Psoas muscle (tissue), 7 donors: ENCODE measurements at regions not wholly inside any gene's neighbourhood (a gene's known extent, or its start where the extent isn't known, plus 50 kb on each side); places are given as distances from the start of the nearest gene placed in this dataset.
A peak's percentile ranks its signal among the peaks of the same experiment; 100 is the strongest.

Experiments used
- ATAC-seq, 4 donors: fragments of 200-7000 bp; cut with Tn5 transposase; one replicate each; pipeline ENCODE4 v1.9.1; 2020; ENCODE audit warnings: moderate library complexity in 3 of 4, mild to moderate bottlenecking in 2 of 4
- DNase-seq, 2 donors: peaks; one replicate each; pipeline ENCODE4 v3.0.0-alpha.2; 2020
- H3K27ac ChIP-seq: fragments of 200-600 bp; one replicate; pipeline ENCODE4 v1.8.0; 2022
- H3K27me3 ChIP-seq, 3 donors: fragments of 200-600 bp in 1 of 3; one replicate each; pipeline versions ENCODE4 v1.6.1 to v1.8.0; 2013 to 2022; ENCODE audit warnings: low read length in 2 of 3, mild to moderate bottlenecking in 2 of 3, moderate library complexity in 1 of 3; ENCODE audit not compliant: insufficient read depth in 3 of 3
- H3K36me3 ChIP-seq, 2 donors: fragments of 200-600 bp in 1 of 2; one replicate each; pipeline versions ENCODE4 v1.6.1 to v1.8.0; 2013 to 2022; ENCODE audit warnings: low read depth in 1 of 2, mild to moderate bottlenecking in 1 of 2, moderate library complexity in 1 of 2; ENCODE audit not compliant: insufficient read depth in 1 of 2
- H3K4me1 ChIP-seq: fragments of 200-600 bp; one replicate; pipeline ENCODE4 v1.8.0; 2022
- H3K4me3 ChIP-seq: fragments of 200-600 bp; one replicate; pipeline ENCODE4 v1.8.0; 2022; ENCODE audit warnings: mild to moderate bottlenecking
- H3K9me3 ChIP-seq: fragments of 200-600 bp; one replicate; pipeline ENCODE4 v1.8.0; 2022
- WGBS, 3 donors: extraction: QIAGEN DNeasy Blood & Tissue Kit; methylation state at CpG; one replicate each; pipeline versions ENCODE4 v1.1.6 to v1.1.7; 2013; 5-methylcytosine and 5-hydroxymethylcytosine counted together
- intact Hi-C, 2 donors: fragments of 100-400 bp; cut with DNase I; formaldehyde crosslinking; loops; one replicate each; pipeline versions ENCODE4 v1.11.0 to v1.14.2; 2022
- TF ChIP-seq, protein P1 (sequence below): fragments of 200-600 bp; IDR thresholded peaks from one replicate; pipeline ENCODE4 v1.8.0; 2022; ENCODE audit warnings: antibody characterized with exemption
- donor health status: healthy with polysubstance abuse.
- donor health status: DM: no; HTN: no; CAD: no; lungs with moderate emphysema.
- donor health status: Bipolar disorder and iron deficiency.
- donor health status: healthy.
- donor health status: DM: yes; HTN: yes; CAD: no.
- donor health status: DM: no; HTN: no; CAD: no.
- donor health status: DM: yes; HTN: yes; CAD: no.

DNA sequence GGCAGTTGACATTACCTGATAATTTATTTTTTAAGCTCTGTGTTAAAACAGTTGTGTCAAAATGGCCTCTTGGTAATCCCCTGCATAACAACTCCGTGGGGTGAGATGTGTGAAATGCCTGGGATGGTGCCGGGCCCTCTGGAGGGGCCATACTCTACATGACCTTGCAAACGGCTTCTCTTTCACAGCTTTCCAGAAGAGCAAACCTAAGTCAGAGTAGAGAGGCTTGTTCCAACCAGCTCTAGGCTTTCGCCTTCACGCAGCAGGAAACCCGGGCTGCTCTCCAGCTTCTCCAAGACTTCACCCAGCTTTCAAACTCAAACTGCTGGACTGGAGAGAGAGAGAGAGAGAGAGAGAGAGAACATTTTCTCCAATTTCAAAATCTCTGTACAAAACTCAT is 120.1 kb downstream of the SNX18 start:
- ATAC-seq (no peak), DNase-seq (peak in 1 of 2 donors; percentile 56)
- Histone ChIP-seq H3K4me1 (no peaks in the 10 kb centered on the region), H3K9me3 (no peaks in the 10 kb centered on the region), H3K27ac (no peak overlapping the region), H3K4me3 (no peak overlapping the region), H3K27me3 (no peaks in the 10 kb centered on the region), H3K36me3 (no peaks in the 10 kb centered on the region)
- intact Hi-C loops: no loop called here
- TF ChIP-seq, protein P1, sequence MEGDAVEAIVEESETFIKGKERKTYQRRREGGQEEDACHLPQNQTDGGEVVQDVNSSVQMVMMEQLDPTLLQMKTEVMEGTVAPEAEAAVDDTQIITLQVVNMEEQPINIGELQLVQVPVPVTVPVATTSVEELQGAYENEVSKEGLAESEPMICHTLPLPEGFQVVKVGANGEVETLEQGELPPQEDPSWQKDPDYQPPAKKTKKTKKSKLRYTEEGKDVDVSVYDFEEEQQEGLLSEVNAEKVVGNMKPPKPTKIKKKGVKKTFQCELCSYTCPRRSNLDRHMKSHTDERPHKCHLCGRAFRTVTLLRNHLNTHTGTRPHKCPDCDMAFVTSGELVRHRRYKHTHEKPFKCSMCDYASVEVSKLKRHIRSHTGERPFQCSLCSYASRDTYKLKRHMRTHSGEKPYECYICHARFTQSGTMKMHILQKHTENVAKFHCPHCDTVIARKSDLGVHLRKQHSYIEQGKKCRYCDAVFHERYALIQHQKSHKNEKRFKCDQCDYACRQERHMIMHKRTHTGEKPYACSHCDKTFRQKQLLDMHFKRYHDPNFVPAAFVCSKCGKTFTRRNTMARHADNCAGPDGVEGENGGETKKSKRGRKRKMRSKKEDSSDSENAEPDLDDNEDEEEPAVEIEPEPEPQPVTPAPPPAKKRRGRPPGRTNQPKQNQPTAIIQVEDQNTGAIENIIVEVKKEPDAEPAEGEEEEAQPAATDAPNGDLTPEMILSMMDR: no peak
- 23 to 46% (median 41%) methylated on average over 6 of the region's 6 CpGs for WGBS, 3 donors

GRCh38 chr5:54634089-54634488 is 116.5 kb downstream of the SNX18 start:
- Histone ChIP-seq H3K27ac (no peak overlapping the region), H3K36me3 (no peaks in the 10 kb centered on the region), H3K4me3 (no peak overlapping the region), H3K27me3 (no peaks in the 10 kb centered on the region), H3K9me3 (no peaks in the 10 kb centered on the region), H3K4me1 (no peaks in the 10 kb centered on the region)
- TF ChIP-seq, protein P1: no peak
- intact Hi-C loops: no loop called here
- 48 to 79% (median 59%) methylated on average over 1 of the region's 1 CpG for WGBS, 3 donors
- ATAC-seq: no peak
- no peak for DNase-seq

- TF ChIP-seq, protein P1: no peak
- H3K4me3 ChIP-seq: no peak overlapping the region
- DNase-seq: no peak
- intact Hi-C loops: no loop called here
- no peaks in the 10 kb centered on the region for H3K4me1 ChIP-seq
- 54 to 69% (median 62%) methylated on average over 6 of the region's 6 CpGs for WGBS, 3 donors
- ATAC-seq: no peak
- H3K36me3 ChIP-seq: no peaks in the 10 kb centered on the region
- H3K27me3 ChIP-seq: no peaks in the 10 kb centered on the region
- no peak overlapping the region for H3K27ac ChIP-seq
- H3K9me3 ChIP-seq: no peaks in the 10 kb centered on the region
Observed at GRCh38 chr5:54632131-54632701, 114.7 kb downstream of the SNX18 start.

- no peaks in the 10 kb centered on the region for H3K4me1 ChIP-seq
- TF ChIP-seq, protein P1: no peak
- ATAC-seq: peak in 3 of 4 donors; percentile 40 to 56 (median 44)
- no peaks in the 10 kb centered on the region for H3K9me3 ChIP-seq
- 41 to 66% (median 42%) methylated on average over 5 of the region's 5 CpGs for WGBS, 3 donors
- H3K27ac ChIP-seq: no peak overlapping the region
- H3K36me3 ChIP-seq: no peaks in the 10 kb centered on the region
- H3K27me3 ChIP-seq: no peaks in the 10 kb centered on the region
- no peak for DNase-seq
- no peak overlapping the region for H3K4me3 ChIP-seq
- intact Hi-C loops: no loop called here
Observed at GRCh38 chr5:54630738-54631359, 113.3 kb downstream of the SNX18 start.

GRCh38 chr5:54629115-54629514 is 111.6 kb downstream of the SNX18 start:
- Histone ChIP-seq H3K9me3 (no peaks in the 10 kb centered on the region), H3K27ac (no peak overlapping the region), H3K27me3 (no peaks in the 10 kb centered on the region), H3K4me3 (no peak overlapping the region), H3K36me3 (no peaks in the 10 kb centered on the region), H3K4me1 (no peaks in the 10 kb centered on the region)
- no peak for DNase-seq
- TF ChIP-seq, protein P1: no peak
- no peak for ATAC-seq
- intact Hi-C loops: no loop called here
- 87 to 90% (median 89%) methylated on average over 2 of the region's 2 CpGs for WGBS, 3 donors
